KMS-11 (cell line): ENCODE measurements at regions not wholly inside any gene's neighbourhood (a gene's known extent, or its start where the extent isn't known, plus 50 kb on each side); places are given as distances from the start of the nearest gene placed in this dataset.

Experiments
- H2AFZ ChIP-seq: fragments of 200-600 bp; sonication (generic); 2 replicates; pipeline ENCODE4 v1.6.1; 2016; ENCODE audit warnings: antibody characterized with exemption, mixed run types, low read depth
- H3K27ac ChIP-seq: fragments of 200-600 bp; sonication (generic); 2 replicates; pipeline ENCODE4 v1.6.1; 2016; ENCODE audit warnings: mild to moderate bottlenecking, mixed run types
- H3K27me3 ChIP-seq: fragments of 200-600 bp; sonication (generic); 2 replicates; pipeline ENCODE4 v1.6.1; 2017; ENCODE audit warnings: mild to moderate bottlenecking, low read depth, mixed run types, moderate library complexity; ENCODE audit not compliant: insufficient read depth
- H3K36me3 ChIP-seq: fragments of 200-600 bp; sonication (generic); 2 replicates; pipeline ENCODE4 v1.6.1; 2017; ENCODE audit warnings: mild to moderate bottlenecking, mixed run types; ENCODE audit not compliant: insufficient read depth
- H3K4me1 ChIP-seq: fragments of 200-600 bp; sonication (generic); 2 replicates; pipeline ENCODE4 v1.6.1; 2016; ENCODE audit warnings: mild to moderate bottlenecking, low read depth, mixed run types; ENCODE audit not compliant: poor library complexity, severe bottlenecking
- H3K4me2 ChIP-seq: fragments of 200-600 bp; sonication (generic); 2 replicates; pipeline ENCODE4 v1.7.0; 2016; ENCODE audit warnings: mild to moderate bottlenecking, mixed run types
- H3K4me3 ChIP-seq: fragments of 200-600 bp; sonication (generic); IDR thresholded peaks from 2 replicates; pipeline ENCODE4 v1.6.1; 2017; ENCODE audit warnings: low read depth, low read length, mixed read lengths; ENCODE audit not compliant: insufficient read depth
- H3K79me2 ChIP-seq: fragments of 200-600 bp; sonication (generic); 2 replicates; pipeline ENCODE4 v1.6.1; 2016; ENCODE audit warnings: low read depth, mixed run types; ENCODE audit not compliant: insufficient read depth
- H3K9ac ChIP-seq: fragments of 200-600 bp; sonication (generic); 2 replicates; pipeline ENCODE4 v1.6.1; 2016; ENCODE audit warnings: mild to moderate bottlenecking, mixed run types
- H4K20me1 ChIP-seq: fragments of 200-600 bp; sonication (generic); 2 replicates; pipeline ENCODE4 v1.6.1; 2016; ENCODE audit warnings: mild to moderate bottlenecking, mixed run types; ENCODE audit not compliant: insufficient read depth
- CTCF ChIP-seq: fragments of 200-600 bp; sonication (generic); conservative IDR thresholded peaks from 2 replicates; pipeline ENCODE4 v1.6.1; 2017; ENCODE audit warnings: low read depth, mild to moderate bottlenecking, antibody characterized with exemption, low read length, moderate library complexity, mixed read lengths

- H3K27me3 ChIP-seq = no peaks in the 10 kb centered on the region
- no peak overlapping the region for H3K4me3 ChIP-seq
- no peak overlapping the region for H3K9ac ChIP-seq
- H3K79me2 ChIP-seq = no peaks in the 10 kb centered on the region
- no peak for TF ChIP-seq CTCF
- no peak overlapping the region for H3K4me2 ChIP-seq
- H3K36me3 ChIP-seq = no peaks in the 10 kb centered on the region
- no peak overlapping the region for H2AFZ ChIP-seq
- H3K27ac ChIP-seq = no peak overlapping the region
- no peaks in the 10 kb centered on the region for H3K4me1 ChIP-seq
- H4K20me1 ChIP-seq = no peaks in the 10 kb centered on the region
These were observed 55.1 kb downstream of the KIF4B start for GRCh38 chr5:155068616-155069100.

- TF ChIP-seq CTCF = no peak
- no peaks in the 10 kb centered on the region for H4K20me1 ChIP-seq
- no peaks in the 10 kb centered on the region for H3K79me2 ChIP-seq
These were observed 56.4 kb downstream of the KIF4B start for GRCh38 chr5:155069961-155070360.

GRCh38 chr5:155070781-155071180 lies 57.2 kb downstream of the KIF4B start:
- Histone ChIP-seq H4K20me1 (no peaks in the 10 kb centered on the region), H3K4me3 (no peak overlapping the region), H3K79me2 (no peaks in the 10 kb centered on the region), H3K4me2 (no peak overlapping the region), H3K27me3 (no peaks in the 10 kb centered on the region), H2AFZ (no peak overlapping the region), H3K4me1 (no peaks in the 10 kb centered on the region), H3K27ac (no peak overlapping the region), H3K36me3 (no peaks in the 10 kb centered on the region), H3K9ac (no peak overlapping the region)
- no peak for TF ChIP-seq CTCF

More at GRCh38 chr5:155069961-155070360, 56.4 kb downstream of the KIF4B start:
- Histone ChIP-seq H3K4me1 (no peaks in the 10 kb centered on the region), H2AFZ (no peak overlapping the region), H3K4me3 (no peak overlapping the region), H3K27me3 (no peaks in the 10 kb centered on the region), H3K36me3 (no peaks in the 10 kb centered on the region), H3K4me2 (no peak overlapping the region), H3K27ac (no peak overlapping the region), H3K9ac (no peak overlapping the region)

GRCh38 chr5:155076379-155076778 lies 62.8 kb downstream of the KIF4B start:
- Histone ChIP-seq H3K9ac (no peak overlapping the region), H2AFZ (no peak overlapping the region), H4K20me1 (no peaks in the 10 kb centered on the region), H3K4me3 (no peak overlapping the region), H3K27ac (no peak overlapping the region), H3K36me3 (no peaks in the 10 kb centered on the region), H3K27me3 (no peaks in the 10 kb centered on the region), H3K4me1 (no peaks in the 10 kb centered on the region), H3K4me2 (no peak overlapping the region), H3K79me2 (no peaks in the 10 kb centered on the region)
- TF ChIP-seq CTCF = no peak
